ENCODE measurements at regions not wholly inside any gene's neighbourhood (a gene's known extent, or its start where the extent isn't known, plus 50 kb on each side); places are given as distances from the start of the nearest gene placed in this dataset.

GRCh38 chr2:118524911-118525310 is 322.5 kb downstream of the EN1 start:
- no peak for TF ChIP-seq CTCF (conservative IDR thresholded peaks at IDR 0.05)
- TF ChIP-seq ZFX (IDR thresholded peaks at IDR 0.05), result no peak
